BE2C (cell line): ENCODE measurements at regions not wholly inside any gene's neighbourhood (a gene's known extent, or its start where the extent isn't known, plus 50 kb on each side); places are given as distances from the start of the nearest gene placed in this dataset.
"Not testable (repeated sequence)": the region's sequence is repeated elsewhere in the genome, so short reads cannot be mapped to it uniquely, and the experiment has no call there.

ENCODE experiments used
- DNase-seq: peaks from one replicate; pipeline ENCODE4 v3.0.0-alpha.2; 2020
- H3K27me3 ChIP-seq: fragments of 250-450 bp; sonication (Bioruptor Pico); 2 replicates; pipeline ENCODE4 v1.5.1; 2020; ENCODE audit warnings: mild to moderate bottlenecking
- H3K36me3 ChIP-seq: fragments of 250-450 bp; sonication (Bioruptor Pico); 2 replicates; pipeline ENCODE4 v1.5.1; 2020; ENCODE audit warnings: mild to moderate bottlenecking
- H3K4me1 ChIP-seq: fragments of 250-450 bp; sonication (Bioruptor Pico); 2 replicates; pipeline ENCODE4 v1.5.1; 2020
- H3K4me3 ChIP-seq: 2 replicates; pipeline ENCODE4 v1.5.1; 2011; ENCODE audit warnings: low read depth, low read length
- H3K9me3 ChIP-seq: fragments of 250-450 bp; sonication (Bioruptor Pico); 2 replicates; pipeline ENCODE4 v1.5.1; 2020
- TF ChIP-seq, protein P1 (sequence below): IDR thresholded peaks from 2 replicates; pipeline ENCODE4 v1.5.1; 2012; ENCODE audit warnings: mild to moderate bottlenecking, low read depth, low read length

DNA sequence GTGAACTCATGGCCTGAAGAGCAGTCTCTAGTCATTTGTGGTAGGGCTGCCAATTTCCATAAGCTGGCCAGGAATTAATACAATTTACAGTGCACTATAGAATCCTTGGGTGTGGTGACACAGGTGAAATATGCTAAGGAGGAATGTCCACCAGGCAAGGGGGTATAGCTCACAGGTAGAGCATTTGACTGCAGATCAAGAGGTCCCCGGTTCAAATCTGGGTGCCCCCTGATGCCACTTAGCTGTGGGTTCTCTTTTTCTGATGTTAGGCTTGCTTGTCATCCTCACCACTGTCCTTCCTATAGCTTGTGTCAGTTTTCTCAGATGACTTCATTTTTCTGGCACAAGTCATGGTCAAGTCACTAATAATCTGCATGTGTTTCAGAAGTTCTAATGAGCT, 108.7 kb downstream of the ZNF467 start:
- Histone ChIP-seq H3K4me3 (no peak overlapping the region), H3K36me3 (no peaks in the 10 kb centered on the region), H3K4me1 (0 out of 2 replicates have a peak, but pooled peaks cover 3% of the 10 kb centered on the region), H3K9me3 (no peaks in the 10 kb centered on the region), H3K27me3 (peaks cover 13% of the 10 kb centered on the region)
- DNase-seq: no peak
- TF ChIP-seq, protein P1, sequence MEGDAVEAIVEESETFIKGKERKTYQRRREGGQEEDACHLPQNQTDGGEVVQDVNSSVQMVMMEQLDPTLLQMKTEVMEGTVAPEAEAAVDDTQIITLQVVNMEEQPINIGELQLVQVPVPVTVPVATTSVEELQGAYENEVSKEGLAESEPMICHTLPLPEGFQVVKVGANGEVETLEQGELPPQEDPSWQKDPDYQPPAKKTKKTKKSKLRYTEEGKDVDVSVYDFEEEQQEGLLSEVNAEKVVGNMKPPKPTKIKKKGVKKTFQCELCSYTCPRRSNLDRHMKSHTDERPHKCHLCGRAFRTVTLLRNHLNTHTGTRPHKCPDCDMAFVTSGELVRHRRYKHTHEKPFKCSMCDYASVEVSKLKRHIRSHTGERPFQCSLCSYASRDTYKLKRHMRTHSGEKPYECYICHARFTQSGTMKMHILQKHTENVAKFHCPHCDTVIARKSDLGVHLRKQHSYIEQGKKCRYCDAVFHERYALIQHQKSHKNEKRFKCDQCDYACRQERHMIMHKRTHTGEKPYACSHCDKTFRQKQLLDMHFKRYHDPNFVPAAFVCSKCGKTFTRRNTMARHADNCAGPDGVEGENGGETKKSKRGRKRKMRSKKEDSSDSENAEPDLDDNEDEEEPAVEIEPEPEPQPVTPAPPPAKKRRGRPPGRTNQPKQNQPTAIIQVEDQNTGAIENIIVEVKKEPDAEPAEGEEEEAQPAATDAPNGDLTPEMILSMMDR: no peak

DNA sequence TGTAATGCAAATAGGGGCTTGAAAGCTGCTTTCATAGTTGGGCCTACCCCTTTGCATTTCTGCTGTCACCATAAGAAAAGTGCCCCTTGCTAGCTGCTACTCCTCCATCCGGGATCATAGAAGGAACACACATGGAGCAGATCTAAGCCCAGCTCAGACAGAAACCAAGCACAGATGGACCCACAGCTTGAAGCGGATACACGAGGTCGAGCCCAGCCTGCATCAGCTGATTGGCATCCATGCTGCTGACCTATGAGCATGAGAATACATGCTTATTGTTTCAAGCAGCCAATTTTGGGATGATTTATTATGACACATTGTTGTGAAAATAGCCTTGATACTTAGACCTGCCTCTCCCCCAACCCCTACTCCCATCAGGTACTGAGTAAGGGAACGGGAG, 109.2 kb downstream of the ZNF467 start:
- H3K4me3 ChIP-seq: no peak overlapping the region

DNA sequence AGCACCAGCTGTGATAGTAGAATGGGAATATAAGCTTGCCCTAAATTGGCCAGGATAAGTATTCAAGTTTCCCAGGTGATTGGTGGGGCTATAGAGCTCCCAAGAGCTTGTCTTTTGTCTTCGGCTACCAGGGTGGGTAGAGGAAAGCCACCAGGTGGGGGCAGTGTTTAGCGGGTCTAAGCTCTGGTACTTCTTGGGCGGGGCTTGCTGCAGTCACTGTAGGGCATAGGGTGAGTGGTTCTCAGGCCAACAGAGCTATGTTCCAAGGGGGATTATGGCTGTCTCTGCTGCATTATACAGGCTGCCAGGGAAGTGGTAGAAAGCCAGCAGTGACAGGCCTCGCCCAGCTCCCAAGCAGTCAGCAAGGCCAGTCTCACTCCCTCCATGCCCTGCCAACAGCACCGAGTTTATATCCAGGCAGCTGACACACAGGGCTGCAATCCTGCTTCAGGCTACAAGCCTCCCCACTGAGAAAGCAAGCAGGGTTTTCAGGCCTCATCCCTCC, 110.7 kb downstream of the ZNF467 start:
- H3K9me3 ChIP-seq: no peaks in the 10 kb centered on the region
- H3K27me3 ChIP-seq: peaks cover 13% of the 10 kb centered on the region
- no peak overlapping the region for H3K4me3 ChIP-seq
- 0 out of 2 replicates have a peak, but pooled peaks cover 3% of the 10 kb centered on the region for H3K4me1 ChIP-seq
- no peaks in the 10 kb centered on the region for H3K36me3 ChIP-seq
- peak; percentile 90 for DNase-seq
- TF ChIP-seq, protein P1: peak; percentile 89

More for the DNA sequence above, 109.2 kb downstream of the ZNF467 start:
- DNase-seq: no peak
- TF ChIP-seq, protein P1: no peak
- H3K4me1 ChIP-seq: 0 out of 2 replicates have a peak, but pooled peaks cover 3% of the 10 kb centered on the region
- no peaks in the 10 kb centered on the region for H3K36me3 ChIP-seq
- H3K9me3 ChIP-seq: no peaks in the 10 kb centered on the region
- peaks cover 13% of the 10 kb centered on the region for H3K27me3 ChIP-seq

DNA sequence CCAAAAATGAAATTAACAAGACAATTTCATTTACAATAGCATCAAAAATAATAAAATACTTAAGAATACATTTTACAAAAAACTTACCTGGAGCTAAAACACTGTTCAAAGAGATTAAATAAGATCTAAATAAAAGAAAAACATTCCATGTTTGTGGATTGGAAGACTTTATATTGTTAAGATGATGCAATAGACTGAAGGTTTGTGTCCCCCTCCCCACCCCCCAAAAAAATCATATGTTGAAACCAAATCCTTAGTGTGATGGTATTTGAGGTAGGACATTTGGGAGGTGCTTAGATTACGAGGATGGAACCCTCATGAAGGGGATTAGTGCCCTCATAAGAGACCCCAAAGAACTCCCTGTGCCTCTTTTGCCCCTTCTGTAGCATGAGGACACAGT, 117.6 kb downstream of the ZNF467 start:
- TF ChIP-seq, protein P1: no peak
- no peaks in the 10 kb centered on the region for H3K9me3 ChIP-seq
- DNase-seq: no peak
- no peaks in the 10 kb centered on the region for H3K4me1 ChIP-seq
- H3K4me3 ChIP-seq: no peak overlapping the region
- no peaks in the 10 kb centered on the region for H3K27me3 ChIP-seq
- H3K36me3 ChIP-seq: no peaks in the 10 kb centered on the region

DNA sequence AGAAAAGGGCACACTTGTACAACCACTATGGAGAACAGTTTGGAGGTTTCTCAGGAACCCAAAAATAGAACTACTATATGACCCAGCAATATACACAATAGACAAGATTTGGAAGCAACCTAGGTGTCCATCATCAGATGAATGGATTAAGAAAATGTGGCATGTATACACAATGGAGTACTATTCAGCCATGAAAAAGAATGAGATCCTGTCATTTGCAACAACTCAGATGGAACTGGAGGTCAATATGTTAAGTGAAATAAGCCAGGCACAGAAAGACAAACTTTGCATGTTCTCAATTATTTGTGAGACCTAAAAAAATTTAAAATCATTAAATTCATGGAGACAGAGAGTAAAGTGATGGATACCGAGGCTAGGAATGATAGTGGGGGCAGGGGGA, 118.8 kb downstream of the ZNF467 start:
- TF ChIP-seq, protein P1: no peak

DNA sequence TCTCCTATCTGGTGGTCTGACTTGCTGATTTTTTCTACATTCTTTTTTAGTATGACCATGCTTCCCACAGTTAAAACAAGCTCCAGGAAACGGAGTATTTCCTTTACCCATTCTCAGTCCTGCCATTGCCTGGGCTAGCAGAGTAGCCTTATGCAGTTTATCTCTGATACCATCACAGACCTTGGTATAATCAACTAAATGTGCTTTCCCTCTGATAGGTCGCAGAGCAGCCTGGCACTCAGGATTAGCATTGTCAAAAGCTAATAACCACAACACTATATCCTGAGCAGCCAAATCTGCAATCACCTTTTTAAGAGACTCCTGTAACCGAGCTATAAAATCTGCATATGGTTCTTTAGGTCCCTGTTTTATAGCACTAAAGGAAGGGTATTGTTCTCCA, 123.2 kb downstream of the ZNF467 start:
- H3K36me3 ChIP-seq, H3K27me3 ChIP-seq, H3K4me1 ChIP-seq, H3K4me3 ChIP-seq, DNase-seq, H3K9me3 ChIP-seq: not testable (repeated sequence)

More for the DNA sequence above, 118.8 kb downstream of the ZNF467 start:
- no peaks in the 10 kb centered on the region for H3K27me3 ChIP-seq
- H3K4me3 ChIP-seq: no peak overlapping the region
- H3K36me3 ChIP-seq: no peaks in the 10 kb centered on the region
- no peaks in the 10 kb centered on the region for H3K9me3 ChIP-seq
- H3K4me1 ChIP-seq: no peaks in the 10 kb centered on the region
- no peak for DNase-seq

DNA sequence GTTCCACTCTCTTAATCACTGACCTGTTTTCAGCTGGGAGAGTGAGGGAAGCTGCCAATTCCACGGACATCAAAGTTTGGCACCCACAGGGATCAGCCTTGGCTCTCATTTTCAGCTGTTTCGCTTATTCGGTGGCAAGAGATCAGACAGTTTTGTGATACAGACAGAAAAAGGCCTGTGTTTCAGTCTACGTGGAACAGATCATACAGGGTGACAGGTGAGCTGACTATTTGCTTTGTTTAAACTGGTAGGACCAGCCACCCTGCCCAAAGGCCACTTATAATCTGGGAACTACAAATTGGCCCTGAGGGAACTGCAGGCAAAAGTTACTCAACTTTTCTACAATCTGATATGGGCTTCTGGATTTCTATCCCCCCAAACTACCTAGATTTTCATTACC, 128.6 kb downstream of the ZNF467 start:
- H3K27me3 ChIP-seq: peaks cover 9% of the 10 kb centered on the region; the same call in 1 of the 2 replicates
- no peak overlapping the region for H3K4me3 ChIP-seq
- TF ChIP-seq, protein P1: no peak
- no peaks in the 10 kb centered on the region for H3K4me1 ChIP-seq
- DNase-seq: no peak
- H3K9me3 ChIP-seq: no peaks in the 10 kb centered on the region
- no peaks in the 10 kb centered on the region for H3K36me3 ChIP-seq
